HEK293 (cell line): ENCODE measurements at regions not wholly inside any gene's neighbourhood (a gene's known extent, or its start where the extent isn't known, plus 50 kb on each side); places are given as distances from the start of the nearest gene placed in this dataset.

Experiments
- CTCF ChIP-seq: fragments of 450-650 bp; formaldehyde crosslinking; IDR thresholded peaks from 2 replicates; pipeline ENCODE4 v1.5.1; 2016; ENCODE audit warnings: missing biosample characterization, missing genetic modification characterization
- ZNF155 ChIP-seq: fragments of 450-650 bp; formaldehyde crosslinking; IDR thresholded peaks from 2 replicates; pipeline ENCODE4 v1.5.1; 2016; ENCODE audit warnings: missing biosample characterization, missing genetic modification characterization
- ZNF302 ChIP-seq: fragments of 450-650 bp; formaldehyde crosslinking; IDR thresholded peaks from 2 replicates; pipeline ENCODE4 v1.5.1; 2016; ENCODE audit warnings: missing biosample characterization, missing genetic modification characterization, low read depth

- TF ChIP-seq CTCF (tag by site-specific recombination) (no peak), ZNF155 (tag by site-specific recombination) (no peak), ZNF302 (no peak)
These were observed 88.2 kb upstream of the ANKRD1 start for GRCh38 chr10:91009121-91009520.
